LNCaP clone FGC (cell line): ENCODE measurements at regions not wholly inside any gene's neighbourhood (a gene's known extent, or its start where the extent isn't known, plus 50 kb on each side); places are given as distances from the start of the nearest gene placed in this dataset.

Source experiments
- DNase-seq: peaks from one replicate; pipeline ENCODE4 v3.0.0-alpha.2; 2011; ENCODE audit warnings: low read depth
- H3K4me3 ChIP-seq: 2 replicates; pipeline ENCODE4 v1.5.1; 2011; ENCODE audit warnings: mild to moderate bottlenecking, low read depth, low read length, control low read depth
- TF ChIP-seq, protein P1 (sequence below): IDR thresholded peaks from 2 replicates; pipeline ENCODE4 v1.5.1; 2012; ENCODE audit warnings: mild to moderate bottlenecking; ENCODE audit not compliant: control insufficient read depth, insufficient read depth; ENCODE audit errors: extremely low read depth

DNA sequence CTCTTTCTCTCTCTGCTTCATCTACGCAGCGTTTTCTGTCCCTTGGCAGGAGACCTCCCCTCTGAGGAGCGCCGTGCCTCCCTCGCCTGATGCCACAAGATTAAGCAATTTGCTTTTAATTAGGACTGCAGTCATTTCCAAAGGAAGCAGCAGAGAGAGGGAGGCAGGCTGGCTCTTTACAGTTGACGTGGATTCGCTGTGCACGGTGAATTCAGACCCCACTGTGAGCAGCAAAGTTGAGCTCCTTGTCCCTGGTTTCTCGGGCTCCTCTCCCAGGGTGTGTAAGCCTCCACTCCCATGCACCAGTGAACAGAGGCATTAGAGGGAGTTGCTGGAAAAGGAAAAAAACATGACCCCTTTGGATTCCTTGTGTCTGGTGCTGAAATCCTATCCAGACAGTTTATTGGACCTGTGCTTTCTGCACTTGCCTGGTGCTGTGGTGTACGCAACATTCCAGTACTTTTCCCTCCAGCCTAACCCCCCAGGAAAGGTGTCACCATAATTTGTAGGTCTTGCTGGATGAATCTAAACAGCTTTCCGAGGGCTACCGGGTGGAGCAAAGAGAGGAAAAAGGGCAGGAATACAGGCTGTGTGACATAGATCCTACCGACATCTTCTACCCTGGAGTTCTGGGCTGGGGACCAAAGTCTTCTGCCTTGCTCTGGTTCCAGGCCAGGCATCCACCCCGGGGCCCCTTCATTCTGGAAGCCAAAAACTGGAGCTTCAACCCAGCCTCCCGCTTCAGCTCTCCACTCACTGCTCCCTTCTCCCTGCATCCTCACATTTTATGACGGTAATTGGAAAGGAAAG, 171.0 kb downstream of the MAF start:
- TF ChIP-seq, protein P1, sequence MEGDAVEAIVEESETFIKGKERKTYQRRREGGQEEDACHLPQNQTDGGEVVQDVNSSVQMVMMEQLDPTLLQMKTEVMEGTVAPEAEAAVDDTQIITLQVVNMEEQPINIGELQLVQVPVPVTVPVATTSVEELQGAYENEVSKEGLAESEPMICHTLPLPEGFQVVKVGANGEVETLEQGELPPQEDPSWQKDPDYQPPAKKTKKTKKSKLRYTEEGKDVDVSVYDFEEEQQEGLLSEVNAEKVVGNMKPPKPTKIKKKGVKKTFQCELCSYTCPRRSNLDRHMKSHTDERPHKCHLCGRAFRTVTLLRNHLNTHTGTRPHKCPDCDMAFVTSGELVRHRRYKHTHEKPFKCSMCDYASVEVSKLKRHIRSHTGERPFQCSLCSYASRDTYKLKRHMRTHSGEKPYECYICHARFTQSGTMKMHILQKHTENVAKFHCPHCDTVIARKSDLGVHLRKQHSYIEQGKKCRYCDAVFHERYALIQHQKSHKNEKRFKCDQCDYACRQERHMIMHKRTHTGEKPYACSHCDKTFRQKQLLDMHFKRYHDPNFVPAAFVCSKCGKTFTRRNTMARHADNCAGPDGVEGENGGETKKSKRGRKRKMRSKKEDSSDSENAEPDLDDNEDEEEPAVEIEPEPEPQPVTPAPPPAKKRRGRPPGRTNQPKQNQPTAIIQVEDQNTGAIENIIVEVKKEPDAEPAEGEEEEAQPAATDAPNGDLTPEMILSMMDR, result no peak
- H3K4me3 ChIP-seq, result no peak overlapping the region
- no peak for DNase-seq

DNA sequence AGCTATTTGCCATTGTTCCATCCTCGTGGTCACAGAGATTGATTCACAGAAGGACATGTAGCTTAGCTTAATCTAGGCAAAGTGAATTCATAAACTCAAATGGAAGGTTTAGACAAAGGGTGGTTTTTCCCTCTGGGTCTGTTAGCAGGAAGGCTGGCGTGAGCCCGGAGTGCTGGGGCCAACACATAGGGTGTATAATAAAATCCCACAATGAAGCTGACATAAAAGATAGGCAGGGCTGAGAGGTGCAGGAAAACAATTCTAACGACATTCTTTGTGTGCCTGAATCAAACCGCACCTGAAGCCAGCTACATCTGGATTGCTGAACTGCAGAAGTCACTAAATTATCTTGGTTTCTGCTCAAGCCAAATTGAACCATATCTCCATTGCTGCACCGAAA, 173.9 kb downstream of the MAF start:
- no peak overlapping the region for H3K4me3 ChIP-seq
- DNase-seq, result no peak
- TF ChIP-seq, protein P1, result no peak

- TF ChIP-seq, protein P1, result no peak
- no peak overlapping the region for H3K4me3 ChIP-seq
- no peak for DNase-seq
Observed at GRCh38 chr16:79422064-79422463, 178.5 kb downstream of the MAF start.

DNA sequence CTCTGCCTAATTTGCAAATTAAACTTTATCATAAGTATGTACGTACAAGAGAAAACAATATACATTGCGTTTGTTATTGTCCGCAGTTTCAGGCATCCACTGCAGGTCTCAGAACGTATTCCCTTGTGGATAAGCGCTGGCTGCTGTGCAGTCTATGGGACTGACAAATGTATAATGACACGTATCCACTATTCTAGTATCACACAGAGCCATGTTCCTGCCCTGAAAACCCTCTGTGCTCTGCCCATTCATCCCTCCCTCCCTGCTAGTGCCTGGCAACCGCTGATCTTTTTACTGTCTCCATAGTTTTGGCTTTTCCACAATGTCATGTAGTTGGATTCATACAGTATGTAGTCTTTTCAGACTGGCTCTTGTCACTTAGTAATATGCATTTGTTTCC, 179.4 kb downstream of the MAF start:
- TF ChIP-seq, protein P1, result no peak
- DNase-seq, result no peak
- no peak overlapping the region for H3K4me3 ChIP-seq

DNA sequence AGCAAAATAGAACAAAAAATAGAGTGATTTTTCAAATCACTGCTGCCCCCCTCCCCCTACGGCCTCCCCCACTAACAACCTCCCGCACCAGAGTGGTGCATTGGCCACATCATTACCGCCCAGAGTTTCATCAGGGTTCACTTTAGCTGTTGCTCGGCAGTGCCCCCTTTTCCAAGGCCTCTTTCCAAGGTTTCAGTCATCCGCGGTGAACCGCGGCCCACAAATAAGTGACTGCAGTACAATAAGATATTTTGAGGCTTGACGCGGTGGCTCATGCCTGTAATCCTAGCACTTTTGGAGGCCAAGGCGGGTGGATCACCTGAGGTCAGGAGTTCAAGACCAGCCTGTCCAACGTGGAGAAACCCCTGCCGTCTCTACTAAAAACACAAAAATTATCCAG, 180.0 kb downstream of the MAF start:
- no peak overlapping the region for H3K4me3 ChIP-seq
- DNase-seq, result no peak
- TF ChIP-seq, protein P1, result no peak

- TF ChIP-seq, protein P1, result no peak
- DNase-seq, result no peak
- H3K4me3 ChIP-seq, result no peak overlapping the region
Observed at GRCh38 chr16:79419148-79419547, 181.4 kb downstream of the MAF start.

DNA sequence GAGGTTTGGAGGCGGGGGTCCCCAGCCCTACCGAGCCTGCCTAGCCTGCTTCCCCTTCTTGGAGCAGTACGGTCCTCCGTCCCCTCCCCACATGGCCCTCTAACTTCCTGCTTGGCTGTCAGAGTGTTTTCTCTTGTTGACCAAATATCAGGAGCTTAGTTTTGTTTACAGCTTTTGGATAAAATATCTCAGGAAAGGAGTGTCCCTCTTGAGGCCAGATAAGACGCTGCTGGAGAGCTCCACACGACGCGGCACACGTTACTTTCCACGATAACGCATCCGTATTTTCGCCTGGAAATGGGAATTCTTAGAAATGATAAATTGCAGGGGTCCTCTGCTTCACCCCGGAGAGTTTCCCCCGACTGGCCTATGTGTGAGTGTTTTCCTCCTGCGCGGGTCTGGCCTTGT, 182.9 kb downstream of the MAF start:
- no peak for DNase-seq
- TF ChIP-seq, protein P1, result no peak
- no peak overlapping the region for H3K4me3 ChIP-seq
